Neural cell (in vitro differentiated cells): ENCODE measurements at regions not wholly inside any gene's neighbourhood (a gene's known extent, or its start where the extent isn't known, plus 50 kb on each side); places are given as distances from the start of the nearest gene placed in this dataset.

Experiments used
- H2AFZ ChIP-seq: fragments of 200-600, 300-800 bp; sonication (generic), shearing (Covaris generic); 2 replicates; pipeline ENCODE4 v1.6.0; 2014; ENCODE audit warnings: low read depth, mild to moderate bottlenecking, antibody characterized with exemption, low read length, moderate library complexity
- H3F3A ChIP-seq: fragments of 200-600 bp; shearing (Covaris generic); 2 replicates; pipeline ENCODE4 v1.6.1; 2016; ENCODE audit warnings: mild to moderate bottlenecking, moderate library complexity, mixed read lengths, antibody characterized with exemption, low read length; ENCODE audit not compliant: insufficient read depth, poor library complexity, severe bottlenecking
- H3K27ac ChIP-seq: fragments of 200-600, 300-800 bp; sonication (generic), shearing (Covaris generic); 2 replicates; pipeline ENCODE4 v1.5.1; 2014; ENCODE audit warnings: mild to moderate bottlenecking, low read length, moderate library complexity
- H3K27me3 ChIP-seq: fragments of 300-800, 200-600 bp; sonication (generic), shearing (Covaris generic); 2 replicates; pipeline ENCODE4 v1.6.0; 2014; ENCODE audit warnings: mild to moderate bottlenecking, low read depth, low read length, moderate library complexity; ENCODE audit not compliant: insufficient read depth
- H3K36me3 ChIP-seq: fragments of 300-800, 200-600 bp; sonication (generic), shearing (Covaris generic); 2 replicates; pipeline ENCODE4 v1.5.1; 2014; ENCODE audit warnings: mild to moderate bottlenecking, antibody characterized with exemption, low read length, moderate library complexity; ENCODE audit not compliant: insufficient read depth
- H3K4me2 ChIP-seq: fragments of 300-800, 200-600 bp; sonication (generic), shearing (Covaris generic); 2 replicates; pipeline ENCODE4 v1.6.0; 2014; ENCODE audit warnings: mild to moderate bottlenecking, low read length
- H3K4me3 ChIP-seq: fragments of 300-800, 200-600 bp; sonication (generic), shearing (Covaris generic); 2 replicates; pipeline ENCODE4 v1.5.1; 2014; ENCODE audit warnings: mild to moderate bottlenecking, low read length, moderate library complexity
- H3K79me2 ChIP-seq: fragments of 200-600 bp; shearing (Covaris generic); replicated peaks from 2 replicates; pipeline ENCODE4 v1.6.0; 2014; ENCODE audit warnings: mild to moderate bottlenecking, low read length, moderate library complexity; ENCODE audit not compliant: insufficient read depth
- H3K9ac ChIP-seq: fragments of 300-800, 200-600 bp; sonication (generic), shearing (Covaris generic); 2 replicates; pipeline ENCODE4 v1.6.1; 2016; ENCODE audit warnings: mild to moderate bottlenecking, low read length, mixed read lengths
- H3K9me2 ChIP-seq: fragments of 200-600 bp; shearing (Covaris generic); 2 replicates; pipeline ENCODE4 v1.6.1; 2016; ENCODE audit warnings: mild to moderate bottlenecking, low read length, mixed read lengths; ENCODE audit not compliant: insufficient read depth
- H3K9me3 ChIP-seq: fragments of 200-600, 300-800 bp; sonication (generic), shearing (Covaris generic); 2 replicates; pipeline ENCODE4 v1.6.1; 2016; ENCODE audit warnings: mild to moderate bottlenecking, mixed run types, low read length, moderate library complexity, mixed read lengths
- H4K20me1 ChIP-seq: fragments of 200-600 bp; shearing (Covaris generic); 2 replicates; pipeline ENCODE4 v1.6.1; 2016; ENCODE audit warnings: mild to moderate bottlenecking, mixed run types; ENCODE audit not compliant: insufficient read depth
- CTCF ChIP-seq: fragments of 450-650 bp; IDR thresholded peaks from 2 replicates; pipeline ENCODE4 v1.5.1; 2014; ENCODE audit warnings: antibody characterized with exemption, mild to moderate bottlenecking, moderate library complexity; ENCODE audit not compliant: poor library complexity, severe bottlenecking
- EP300 ChIP-seq: fragments of 450-650 bp; conservative IDR thresholded peaks from 2 replicates; pipeline ENCODE4 v1.6.1; 2014; ENCODE audit warnings: antibody characterized with exemption, mild to moderate bottlenecking, moderate library complexity; ENCODE audit not compliant: poor library complexity, severe bottlenecking
- EZH2 ChIP-seq: fragments of 200-600, 300-800 bp; shearing (Covaris generic), sonication (generic); IDR thresholded peaks from 2 replicates; pipeline ENCODE4 v1.6.1; 2014; ENCODE audit warnings: antibody characterized with exemption, low read length, borderline replicate concordance, mild to moderate bottlenecking; ENCODE audit not compliant: insufficient read depth, poor library complexity, severe bottlenecking
- MXI1 ChIP-seq: fragments of 450-650 bp; conservative IDR thresholded peaks from 2 replicates; pipeline ENCODE4 v1.6.1; 2014; ENCODE audit warnings: antibody characterized with exemption, mild to moderate bottlenecking; ENCODE audit not compliant: poor library complexity, severe bottlenecking
- POLR2AphosphoS5 ChIP-seq: IDR thresholded peaks from 2 replicates; pipeline ENCODE4 v1.6.1; 2012
- RAD21 ChIP-seq: fragments of 450-650 bp; conservative IDR thresholded peaks from 2 replicates; pipeline ENCODE4 v1.6.1; 2014; ENCODE audit warnings: antibody characterized with exemption, mild to moderate bottlenecking, moderate library complexity
- REST ChIP-seq: IDR thresholded peaks from 2 replicates; pipeline ENCODE4 v1.6.1; 2012; ENCODE audit warnings: borderline replicate concordance
- SMC3 ChIP-seq: fragments of 450-650 bp; conservative IDR thresholded peaks from 2 replicates; pipeline ENCODE4 v1.6.1; 2014; ENCODE audit warnings: antibody characterized with exemption, mild to moderate bottlenecking, moderate library complexity; ENCODE audit not compliant: poor library complexity
- TAF1 ChIP-seq: IDR thresholded peaks from 2 replicates; pipeline ENCODE4 v1.6.1; 2012; ENCODE audit warnings: low read depth

DNA sequence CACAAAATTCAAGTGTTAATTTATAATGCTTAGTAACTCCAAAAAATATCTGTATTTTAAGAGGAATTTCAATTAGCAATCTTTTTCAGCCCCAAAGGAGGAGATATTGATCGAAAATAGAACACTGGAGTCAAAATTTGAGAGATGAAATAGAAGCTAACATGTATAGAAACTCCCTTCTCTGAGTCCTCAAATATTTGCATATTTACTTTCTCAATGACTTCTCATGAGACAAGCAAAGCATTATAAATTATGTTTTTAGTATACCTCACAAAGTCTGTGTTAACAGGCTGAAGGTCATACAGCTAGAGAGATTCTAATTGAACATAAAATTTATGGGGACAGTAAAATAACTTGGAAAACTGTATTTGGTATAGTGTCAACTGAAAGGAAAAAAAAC, 260.5 kb downstream of the GPAM start:
- H3K4me2 ChIP-seq, result no peak overlapping the region

DNA sequence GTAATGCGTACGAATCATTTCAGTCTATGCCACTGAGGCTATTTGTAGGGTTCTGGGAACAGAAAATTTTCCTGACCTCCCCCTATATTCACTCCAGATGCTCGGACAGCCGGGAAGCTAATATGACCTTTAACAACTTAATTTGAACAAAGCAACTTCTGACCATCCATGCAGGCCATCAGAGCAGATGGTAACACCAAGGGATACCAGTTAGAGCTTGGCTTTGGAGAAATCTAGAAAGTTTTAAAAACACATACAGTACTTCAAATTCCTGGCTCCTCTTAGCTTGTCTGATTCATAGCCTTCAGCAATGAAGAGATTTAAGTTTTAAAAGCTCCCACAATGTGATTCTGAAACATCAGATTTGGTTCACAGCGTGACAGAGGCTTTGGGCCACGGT, 257.3 kb downstream of the GPAM start:
- Histone ChIP-seq H3K9me2 (no peaks in the 10 kb centered on the region), H3K79me2 (no peaks in the 10 kb centered on the region), H3K4me3 (no peak overlapping the region), H3F3A (no peaks in the 10 kb centered on the region), H3K4me2 (no peak overlapping the region), H2AFZ (no peak overlapping the region), H3K9me3 (no peaks in the 10 kb centered on the region), H4K20me1 (no peaks in the 10 kb centered on the region), H3K9ac (no peak overlapping the region), H3K27me3 (no peaks in the 10 kb centered on the region), H3K27ac (no peak overlapping the region), H3K36me3 (no peaks in the 10 kb centered on the region)
- TF ChIP-seq REST, result no peak
- TF ChIP-seq RAD21, result no peak
- no peak for TF ChIP-seq MXI1
- TF ChIP-seq SMC3, result no peak
- TF ChIP-seq POLR2AphosphoS5, result no peak
- TF ChIP-seq EP300, result no peak
- TF ChIP-seq CTCF, result no peak

More for the DNA sequence above, 260.5 kb downstream of the GPAM start:
- Histone ChIP-seq H3K36me3 (no peaks in the 10 kb centered on the region), H3K9ac (no peak overlapping the region), H3K27ac (no peak overlapping the region), H4K20me1 (no peaks in the 10 kb centered on the region), H3K4me3 (no peak overlapping the region), H3K27me3 (no peaks in the 10 kb centered on the region), H3K79me2 (no peaks in the 10 kb centered on the region), H2AFZ (no peak overlapping the region), H3F3A (no peaks in the 10 kb centered on the region), H3K9me2 (no peaks in the 10 kb centered on the region), H3K9me3 (no peaks in the 10 kb centered on the region)
- no peak for TF ChIP-seq EZH2
- no peak for TF ChIP-seq SMC3
- no peak for TF ChIP-seq POLR2AphosphoS5
- TF ChIP-seq REST, result no peak
- TF ChIP-seq TAF1, result no peak
- no peak for TF ChIP-seq CTCF
- TF ChIP-seq RAD21, result no peak
- TF ChIP-seq MXI1, result no peak
- TF ChIP-seq EP300, result no peak
